ACC112 (cell line): ENCODE measurements at regions not wholly inside any gene's neighbourhood (a gene's known extent, or its start where the extent isn't known, plus 50 kb on each side); places are given as distances from the start of the nearest gene placed in this dataset.

Experiments used
- H2AFZ ChIP-seq: fragments of 200-600 bp; sonication (generic); one replicate; pipeline ENCODE4 v1.6.0; 2017; ENCODE audit warnings: antibody characterized with exemption, low read length; ENCODE audit not compliant: unreplicated experiment
- H3K27ac ChIP-seq: fragments of 200-600 bp; sonication (generic); 2 replicates; pipeline ENCODE4 v1.5.1; 2014; ENCODE audit warnings: low read depth, mild to moderate bottlenecking, antibody characterized with exemption, low read length, moderate library complexity
- H3K27me3 ChIP-seq: fragments of 200-600 bp; sonication (generic); 2 replicates; pipeline ENCODE4 v1.6.1; 2014; ENCODE audit warnings: mild to moderate bottlenecking, antibody characterized with exemption, low read length, moderate library complexity, mixed read lengths; ENCODE audit not compliant: insufficient read depth
- H3K36me3 ChIP-seq: fragments of 200-600 bp; sonication (generic); 2 replicates; pipeline ENCODE4 v1.6.1; 2016; ENCODE audit warnings: mild to moderate bottlenecking, antibody characterized with exemption, low read length, moderate library complexity, mixed read lengths; ENCODE audit not compliant: insufficient read depth
- H3K4me1 ChIP-seq: fragments of 200-600 bp; sonication (generic); one replicate; pipeline ENCODE4 v1.6.1; 2016; ENCODE audit warnings: low read length, mixed read lengths; ENCODE audit not compliant: insufficient read depth, unreplicated experiment, control insufficient read depth
- H3K4me3 ChIP-seq: fragments of 200-600 bp; sonication (generic); 2 replicates; pipeline ENCODE4 v1.5.1; 2014; ENCODE audit warnings: mild to moderate bottlenecking, low read depth, low read length
- H3K79me2 ChIP-seq: fragments of 200-600 bp; sonication (generic); one replicate; pipeline ENCODE4 v1.6.0; 2016; ENCODE audit warnings: low read length; ENCODE audit not compliant: control insufficient read depth, unreplicated experiment, insufficient read depth

GRCh38 chr4:125262502-125262901 is 52.3 kb upstream of the FAT4 start:
- Histone ChIP-seq H3K27ac (no peak overlapping the region), H3K4me1 (peaks cover 14% of the 10 kb centered on the region), H3K79me2 (no peaks in the 10 kb centered on the region), H3K4me3 (no peak overlapping the region), H3K36me3 (no peaks in the 10 kb centered on the region), H3K27me3 (no peaks in the 10 kb centered on the region), H2AFZ (no peak overlapping the region)

DNA sequence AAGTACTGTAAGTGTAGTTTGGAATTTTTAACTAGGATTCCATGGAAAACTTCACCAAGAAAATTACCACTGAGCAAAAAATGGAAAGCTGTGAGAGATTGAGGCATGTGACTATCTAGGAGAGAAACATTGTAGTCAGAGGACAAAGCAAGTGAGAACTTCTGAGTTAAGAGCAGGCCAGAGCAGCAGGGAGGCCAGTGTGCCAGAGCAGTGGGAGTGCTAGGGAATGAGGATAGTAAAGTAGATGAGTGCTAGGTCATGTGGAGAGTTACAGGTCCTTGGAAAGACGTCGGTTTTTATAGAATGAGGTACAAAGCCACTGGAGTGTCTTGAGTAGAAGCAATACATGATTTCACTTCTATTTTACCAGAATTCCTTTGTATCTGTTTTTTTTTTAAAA is 52.7 kb upstream of the FAT4 start:
- Histone ChIP-seq H3K79me2 (no peaks in the 10 kb centered on the region), H3K27me3 (no peaks in the 10 kb centered on the region), H3K27ac (no peak overlapping the region), H3K4me1 (peaks cover 10% of the 10 kb centered on the region), H2AFZ (no peak overlapping the region), H3K4me3 (no peak overlapping the region), H3K36me3 (no peaks in the 10 kb centered on the region)

DNA sequence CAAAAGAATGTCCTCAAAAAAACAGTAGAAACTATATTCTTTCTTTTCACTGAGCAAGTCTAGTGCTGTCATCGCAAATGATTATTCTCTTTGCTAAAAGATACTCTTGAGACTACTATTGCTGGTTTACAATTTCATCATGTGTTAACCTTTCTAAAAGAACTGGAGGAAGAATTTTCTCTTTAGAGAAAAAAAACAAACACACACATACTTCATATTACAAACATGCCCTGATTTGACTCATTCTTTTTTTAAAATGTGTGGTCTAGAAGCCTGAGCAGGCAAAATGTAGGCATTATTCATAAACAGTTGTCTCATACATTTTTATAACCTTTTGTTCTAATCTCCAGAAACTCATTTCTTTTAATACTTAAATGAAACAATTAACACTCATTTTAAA is 60.6 kb upstream of the FAT4 start:
- H3K4me3 ChIP-seq, result no peak overlapping the region
- H3K36me3 ChIP-seq, result no peaks in the 10 kb centered on the region
- H3K27ac ChIP-seq, result no peak overlapping the region
- peak overlapping the region; percentile 79 for H2AFZ ChIP-seq
- H3K27me3 ChIP-seq, result no peaks in the 10 kb centered on the region
- peaks cover 6% of the 10 kb centered on the region for H3K4me1 ChIP-seq
- H3K79me2 ChIP-seq, result no peaks in the 10 kb centered on the region

DNA sequence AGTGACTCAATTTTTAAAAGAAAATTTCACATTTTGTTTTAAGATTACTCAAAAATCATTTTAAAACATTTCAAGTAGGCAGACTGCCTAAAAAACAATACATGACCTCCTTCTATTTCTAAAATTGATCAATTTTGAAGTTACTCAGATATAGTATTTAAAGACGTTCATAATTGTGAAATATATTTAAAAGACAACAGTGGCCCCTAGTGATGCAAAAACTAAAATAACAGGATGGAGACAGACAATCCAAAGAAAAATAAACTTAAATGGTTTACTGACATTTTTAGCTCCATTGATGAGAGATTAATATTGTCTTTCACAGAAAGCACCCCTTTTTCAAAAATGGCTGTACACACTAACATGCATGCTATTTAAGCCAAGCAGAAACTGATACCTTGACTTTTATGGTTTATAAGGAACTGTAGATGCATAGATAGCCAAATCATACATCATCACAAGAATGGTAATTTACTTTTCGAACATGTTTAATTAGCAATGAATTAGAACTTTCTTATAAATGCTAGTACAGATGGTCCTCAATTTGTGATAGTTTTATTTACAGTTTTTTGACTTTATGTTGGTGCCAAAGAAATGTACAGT is 69.8 kb upstream of the FAT4 start:
- no peaks in the 10 kb centered on the region for H3K36me3 ChIP-seq
- H3K79me2 ChIP-seq, result no peaks in the 10 kb centered on the region
- H3K27ac ChIP-seq, result no peak overlapping the region
- no peak overlapping the region for H3K4me3 ChIP-seq
- H3K4me1 ChIP-seq, result peaks cover 5% of the 10 kb centered on the region
- H3K27me3 ChIP-seq, result no peaks in the 10 kb centered on the region
- H2AFZ ChIP-seq, result no peak overlapping the region

DNA sequence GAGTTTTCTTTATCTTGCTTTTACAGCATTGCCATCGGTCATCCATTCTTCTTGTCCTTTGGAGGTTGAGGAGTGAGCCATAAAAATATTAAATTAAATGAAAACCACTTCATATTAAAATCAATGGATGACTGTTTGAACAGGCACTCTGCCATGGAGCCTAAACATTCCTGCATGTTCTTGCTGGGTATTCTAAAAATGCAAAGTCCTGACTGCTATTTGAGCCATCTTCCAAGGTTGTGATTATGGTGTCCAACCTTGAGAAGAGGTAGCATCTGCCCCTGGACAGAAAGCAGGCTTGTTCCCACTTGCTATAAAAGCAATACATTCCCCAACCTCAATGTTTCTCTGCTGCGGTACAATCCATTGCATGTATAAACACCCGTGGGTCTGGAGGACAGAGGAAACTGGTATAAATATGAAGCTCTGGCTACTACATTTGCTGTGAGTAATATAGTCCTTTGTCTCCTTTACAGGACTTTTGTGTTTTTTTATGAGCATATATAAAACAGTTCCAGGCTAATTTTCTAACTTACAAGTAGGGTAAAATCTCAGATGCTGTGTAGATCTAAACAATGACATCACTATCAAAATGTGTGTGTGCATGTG is 70.9 kb upstream of the FAT4 start:
- no peak overlapping the region for H3K27ac ChIP-seq
- H3K79me2 ChIP-seq, result no peaks in the 10 kb centered on the region
- H3K4me1 ChIP-seq, result peaks cover 5% of the 10 kb centered on the region
- no peaks in the 10 kb centered on the region for H3K36me3 ChIP-seq
- H3K27me3 ChIP-seq, result no peaks in the 10 kb centered on the region
- no peak overlapping the region for H3K4me3 ChIP-seq
- peak overlapping the region; percentile 16 for H2AFZ ChIP-seq

DNA sequence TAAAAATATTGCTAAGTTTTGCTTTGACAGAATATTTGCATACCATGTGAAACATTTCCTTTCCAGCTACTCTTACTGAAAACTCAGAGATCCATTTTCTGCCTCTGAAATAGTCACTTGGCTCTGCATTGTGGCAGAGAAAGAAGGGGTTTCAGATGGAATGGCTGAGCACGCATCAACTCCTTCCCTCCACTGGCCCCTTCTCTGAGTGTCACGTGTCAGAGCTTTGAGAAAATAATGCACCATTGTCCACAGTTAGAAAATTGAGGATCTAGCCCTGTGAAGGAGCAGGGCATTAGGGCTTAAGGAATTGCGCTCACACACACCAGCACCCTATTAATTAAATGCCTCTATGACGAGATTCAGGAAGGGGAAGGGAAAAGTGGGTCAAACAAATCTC is 78.8 kb upstream of the FAT4 start:
- no peaks in the 10 kb centered on the region for H3K79me2 ChIP-seq
- H3K27me3 ChIP-seq, result no peaks in the 10 kb centered on the region
- H3K36me3 ChIP-seq, result no peaks in the 10 kb centered on the region
- H3K4me1 ChIP-seq, result no peaks in the 10 kb centered on the region
- no peak overlapping the region for H3K27ac ChIP-seq
- H2AFZ ChIP-seq, result no peak overlapping the region
- H3K4me3 ChIP-seq, result no peak overlapping the region

GRCh38 chr4:125231661-125232060 is 83.1 kb upstream of the FAT4 start:
- H3K27me3 ChIP-seq, result no peaks in the 10 kb centered on the region
- H3K4me3 ChIP-seq, result no peak overlapping the region
- H3K79me2 ChIP-seq, result no peaks in the 10 kb centered on the region
- H3K4me1 ChIP-seq, result no peaks in the 10 kb centered on the region
- H3K36me3 ChIP-seq, result no peaks in the 10 kb centered on the region
- no peak overlapping the region for H2AFZ ChIP-seq
- no peak overlapping the region for H3K27ac ChIP-seq

GRCh38 chr4:125229596-125230058 is 85.1 kb upstream of the FAT4 start:
- Histone ChIP-seq H3K27me3 (no peaks in the 10 kb centered on the region), H3K79me2 (no peaks in the 10 kb centered on the region), H3K27ac (no peak overlapping the region), H2AFZ (no peak overlapping the region), H3K36me3 (no peaks in the 10 kb centered on the region), H3K4me3 (no peak overlapping the region), H3K4me1 (no peaks in the 10 kb centered on the region)

- Histone ChIP-seq H3K4me1 (no peaks in the 10 kb centered on the region), H3K27ac (no peak overlapping the region), H3K36me3 (no peaks in the 10 kb centered on the region), H3K79me2 (no peaks in the 10 kb centered on the region), H2AFZ (no peak overlapping the region), H3K27me3 (no peaks in the 10 kb centered on the region), H3K4me3 (no peak overlapping the region)
Measured at GRCh38 chr4:125225806-125226205, 88.9 kb upstream of the FAT4 start.

DNA sequence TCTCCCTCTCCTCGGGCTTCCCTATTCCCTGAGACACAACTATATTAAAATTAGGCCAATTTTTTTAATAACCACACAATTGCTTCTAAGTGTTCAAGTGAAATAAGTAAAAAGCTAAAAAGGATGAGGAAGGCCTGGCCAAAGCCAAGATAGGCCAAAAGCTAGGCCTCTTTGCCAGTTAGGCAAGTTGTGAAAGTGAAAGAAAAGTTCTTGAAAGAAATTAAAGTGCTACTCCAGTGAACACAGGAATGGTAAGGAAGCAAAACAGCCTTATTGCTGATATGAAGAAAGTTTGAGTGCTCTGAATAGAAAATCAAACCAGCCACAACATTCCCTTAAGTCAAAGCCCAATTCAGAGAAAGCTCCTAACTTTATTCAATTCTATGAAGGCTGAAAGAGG is 114.2 kb upstream of the FAT4 start:
- H3K79me2 ChIP-seq, result no peaks in the 10 kb centered on the region
- H2AFZ ChIP-seq, result peak overlapping the region; percentile 31
- H3K4me3 ChIP-seq, result no peak overlapping the region
- no peaks in the 10 kb centered on the region for H3K27me3 ChIP-seq
- H3K27ac ChIP-seq, result no peak overlapping the region
- H3K36me3 ChIP-seq, result no peaks in the 10 kb centered on the region
- peaks cover 6% of the 10 kb centered on the region for H3K4me1 ChIP-seq

- Histone ChIP-seq H3K4me3 (no peak overlapping the region), H3K79me2 (no peaks in the 10 kb centered on the region), H3K27me3 (no peaks in the 10 kb centered on the region), H3K36me3 (no peaks in the 10 kb centered on the region), H3K27ac (no peak overlapping the region), H2AFZ (peak overlapping the region; percentile 31), H3K4me1 (peaks cover 6% of the 10 kb centered on the region)
Measured at GRCh38 chr4:125198916-125199315, 115.8 kb upstream of the FAT4 start.
